ENCODE measurements at regions not wholly inside any gene's neighbourhood (a gene's known extent, or its start where the extent isn't known, plus 50 kb on each side); places are given as distances from the start of the nearest gene placed in this dataset.

- TF ChIP-seq, protein P1, sequence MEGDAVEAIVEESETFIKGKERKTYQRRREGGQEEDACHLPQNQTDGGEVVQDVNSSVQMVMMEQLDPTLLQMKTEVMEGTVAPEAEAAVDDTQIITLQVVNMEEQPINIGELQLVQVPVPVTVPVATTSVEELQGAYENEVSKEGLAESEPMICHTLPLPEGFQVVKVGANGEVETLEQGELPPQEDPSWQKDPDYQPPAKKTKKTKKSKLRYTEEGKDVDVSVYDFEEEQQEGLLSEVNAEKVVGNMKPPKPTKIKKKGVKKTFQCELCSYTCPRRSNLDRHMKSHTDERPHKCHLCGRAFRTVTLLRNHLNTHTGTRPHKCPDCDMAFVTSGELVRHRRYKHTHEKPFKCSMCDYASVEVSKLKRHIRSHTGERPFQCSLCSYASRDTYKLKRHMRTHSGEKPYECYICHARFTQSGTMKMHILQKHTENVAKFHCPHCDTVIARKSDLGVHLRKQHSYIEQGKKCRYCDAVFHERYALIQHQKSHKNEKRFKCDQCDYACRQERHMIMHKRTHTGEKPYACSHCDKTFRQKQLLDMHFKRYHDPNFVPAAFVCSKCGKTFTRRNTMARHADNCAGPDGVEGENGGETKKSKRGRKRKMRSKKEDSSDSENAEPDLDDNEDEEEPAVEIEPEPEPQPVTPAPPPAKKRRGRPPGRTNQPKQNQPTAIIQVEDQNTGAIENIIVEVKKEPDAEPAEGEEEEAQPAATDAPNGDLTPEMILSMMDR (tag by site-specific recombination; IDR thresholded peaks at IDR 0.05): no peak
- TF ChIP-seq GLIS1 (tag by site-specific recombination; IDR thresholded peaks at IDR 0.05) (peak; percentile 78), ZNF626 (tag by site-specific recombination; IDR thresholded peaks at IDR 0.05) (no peak), IKZF3 (tag by site-specific recombination; IDR thresholded peaks at IDR 0.05) (no peak), ZBTB20 (tag by site-specific recombination; IDR thresholded peaks at IDR 0.05) (peak; percentile 42), OSR2 (tag by site-specific recombination; IDR thresholded peaks at IDR 0.05) (peak; percentile 31; the same call in 1 of the 2 replicates), GLI4 (tag by site-specific recombination; IDR thresholded peaks at IDR 0.05) (no peak), ZSCAN30 (tag by site-specific recombination; IDR thresholded peaks at IDR 0.05) (no peak), PRDM10 (tag by site-specific recombination; IDR thresholded peaks at IDR 0.05) (no peak), ZNF670 (tag by site-specific recombination; IDR thresholded peaks at IDR 0.05; ENCODE audit: low read depth) (no peak), ZXDB (tag by site-specific recombination; IDR thresholded peaks at IDR 0.05) (no peak), GLIS2 (tag by site-specific recombination; IDR thresholded peaks at IDR 0.05) (peak; percentile 25; the same call in 1 of the 2 replicates), ZBTB17 (tag by site-specific recombination; IDR thresholded peaks at IDR 0.05) (peak; percentile 86), ZNF366 (tag by site-specific recombination; conservative IDR thresholded peaks at IDR 0.05) (0 out of 2 replicates have a peak, but pooled peaks have one; percentile 42), HOXA7 (CRISPR knock-in tag; IDR thresholded peaks at IDR 0.05; ENCODE audit: borderline replicate concordance) (no peak), ZNF747 (tag by site-specific recombination; IDR thresholded peaks at IDR 0.05) (no peak), BCL11A (tag by site-specific recombination; IDR thresholded peaks at IDR 0.05; ENCODE audit: low read depth) (no peak), MYNN (tag by site-specific recombination; IDR thresholded peaks at IDR 0.05; ENCODE audit: borderline replicate concordance) (no peak), ZNF37A (tag by site-specific recombination; IDR thresholded peaks at IDR 0.05) (no peak)
- TF ChIP-seq, protein P2, sequence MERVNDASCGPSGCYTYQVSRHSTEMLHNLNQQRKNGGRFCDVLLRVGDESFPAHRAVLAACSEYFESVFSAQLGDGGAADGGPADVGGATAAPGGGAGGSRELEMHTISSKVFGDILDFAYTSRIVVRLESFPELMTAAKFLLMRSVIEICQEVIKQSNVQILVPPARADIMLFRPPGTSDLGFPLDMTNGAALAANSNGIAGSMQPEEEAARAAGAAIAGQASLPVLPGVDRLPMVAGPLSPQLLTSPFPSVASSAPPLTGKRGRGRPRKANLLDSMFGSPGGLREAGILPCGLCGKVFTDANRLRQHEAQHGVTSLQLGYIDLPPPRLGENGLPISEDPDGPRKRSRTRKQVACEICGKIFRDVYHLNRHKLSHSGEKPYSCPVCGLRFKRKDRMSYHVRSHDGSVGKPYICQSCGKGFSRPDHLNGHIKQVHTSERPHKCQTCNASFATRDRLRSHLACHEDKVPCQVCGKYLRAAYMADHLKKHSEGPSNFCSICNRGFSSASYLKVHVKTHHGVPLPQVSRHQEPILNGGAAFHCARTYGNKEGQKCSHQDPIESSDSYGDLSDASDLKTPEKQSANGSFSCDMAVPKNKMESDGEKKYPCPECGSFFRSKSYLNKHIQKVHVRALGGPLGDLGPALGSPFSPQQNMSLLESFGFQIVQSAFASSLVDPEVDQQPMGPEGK (tag by site-specific recombination; IDR thresholded peaks at IDR 0.05): peak; percentile 47; the same call in 1 of the 2 replicates
- TF ChIP-seq, protein P3, sequence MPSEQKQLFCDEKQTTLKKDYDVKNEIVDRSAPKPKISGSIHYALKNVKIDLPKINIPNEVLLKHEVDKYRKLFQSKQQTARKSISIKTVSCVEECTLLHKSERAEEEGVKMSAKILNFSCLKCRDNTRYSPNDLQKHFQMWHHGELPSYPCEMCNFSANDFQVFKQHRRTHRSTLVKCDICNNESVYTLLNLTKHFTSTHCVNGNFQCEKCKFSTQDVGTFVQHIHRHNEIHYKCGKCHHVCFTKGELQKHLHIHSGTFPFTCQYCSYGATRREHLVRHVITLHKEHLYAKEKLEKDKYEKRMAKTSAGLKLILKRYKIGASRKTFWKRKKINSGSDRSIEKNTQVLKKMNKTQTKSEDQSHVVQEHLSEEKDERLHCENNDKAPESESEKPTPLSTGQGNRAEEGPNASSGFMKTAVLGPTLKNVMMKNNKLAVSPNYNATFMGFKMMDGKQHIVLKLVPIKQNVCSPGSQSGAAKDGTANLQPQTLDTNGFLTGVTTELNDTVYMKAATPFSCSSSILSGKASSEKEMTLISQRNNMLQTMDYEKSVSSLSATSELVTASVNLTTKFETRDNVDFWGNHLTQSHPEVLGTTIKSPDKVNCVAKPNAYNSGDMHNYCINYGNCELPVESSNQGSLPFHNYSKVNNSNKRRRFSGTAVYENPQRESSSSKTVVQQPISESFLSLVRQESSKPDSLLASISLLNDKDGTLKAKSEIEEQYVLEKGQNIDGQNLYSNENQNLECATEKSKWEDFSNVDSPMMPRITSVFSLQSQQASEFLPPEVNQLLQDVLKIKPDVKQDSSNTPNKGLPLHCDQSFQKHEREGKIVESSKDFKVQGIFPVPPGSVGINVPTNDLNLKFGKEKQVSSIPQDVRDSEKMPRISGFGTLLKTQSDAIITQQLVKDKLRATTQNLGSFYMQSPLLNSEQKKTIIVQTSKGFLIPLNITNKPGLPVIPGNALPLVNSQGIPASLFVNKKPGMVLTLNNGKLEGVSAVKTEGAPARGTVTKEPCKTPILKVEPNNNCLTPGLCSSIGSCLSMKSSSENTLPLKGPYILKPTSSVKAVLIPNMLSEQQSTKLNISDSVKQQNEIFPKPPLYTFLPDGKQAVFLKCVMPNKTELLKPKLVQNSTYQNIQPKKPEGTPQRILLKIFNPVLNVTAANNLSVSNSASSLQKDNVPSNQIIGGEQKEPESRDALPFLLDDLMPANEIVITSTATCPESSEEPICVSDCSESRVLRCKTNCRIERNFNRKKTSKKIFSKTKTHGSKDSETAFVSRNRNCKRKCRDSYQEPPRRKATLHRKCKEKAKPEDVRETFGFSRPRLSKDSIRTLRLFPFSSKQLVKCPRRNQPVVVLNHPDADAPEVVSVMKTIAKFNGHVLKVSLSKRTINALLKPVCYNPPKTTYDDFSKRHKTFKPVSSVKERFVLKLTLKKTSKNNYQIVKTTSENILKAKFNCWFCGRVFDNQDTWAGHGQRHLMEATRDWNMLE (tag by site-specific recombination; conservative IDR thresholded peaks at IDR 0.05; ENCODE audit: low read depth): no peak
- TF ChIP-seq, protein P4, sequence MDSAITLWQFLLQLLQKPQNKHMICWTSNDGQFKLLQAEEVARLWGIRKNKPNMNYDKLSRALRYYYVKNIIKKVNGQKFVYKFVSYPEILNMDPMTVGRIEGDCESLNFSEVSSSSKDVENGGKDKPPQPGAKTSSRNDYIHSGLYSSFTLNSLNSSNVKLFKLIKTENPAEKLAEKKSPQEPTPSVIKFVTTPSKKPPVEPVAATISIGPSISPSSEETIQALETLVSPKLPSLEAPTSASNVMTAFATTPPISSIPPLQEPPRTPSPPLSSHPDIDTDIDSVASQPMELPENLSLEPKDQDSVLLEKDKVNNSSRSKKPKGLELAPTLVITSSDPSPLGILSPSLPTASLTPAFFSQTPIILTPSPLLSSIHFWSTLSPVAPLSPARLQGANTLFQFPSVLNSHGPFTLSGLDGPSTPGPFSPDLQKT (IDR thresholded peaks at IDR 0.05; ENCODE audit: borderline replicate concordance, low read depth, low read length): no peak
Observed at GRCh38 chr12:107411792-107412535, 273.6 kb upstream of the PWP1 start (continued).
